HUES64 (cell line): ENCODE measurements at regions not wholly inside any gene's neighbourhood (a gene's known extent, or its start where the extent isn't known, plus 50 kb on each side); places are given as distances from the start of the nearest gene placed in this dataset.
"Not testable (repeated sequence)": the region's sequence is repeated elsewhere in the genome, so short reads cannot be mapped to it uniquely, and the experiment has no call there.

Source experiments
- H3K27ac ChIP-seq: 2 replicates; pipeline ENCODE4 v1.7.0; 2013; ENCODE audit warnings: low read depth, low read length, inconsistent platforms
- H3K27me3 ChIP-seq: 2 replicates; pipeline ENCODE4 v1.6.1; 2013; ENCODE audit warnings: mild to moderate bottlenecking, low read length; ENCODE audit not compliant: insufficient read depth
- H3K36me3 ChIP-seq: 2 replicates; pipeline ENCODE4 v1.6.1; 2013; ENCODE audit warnings: mild to moderate bottlenecking, low read length; ENCODE audit not compliant: insufficient read depth
- H3K4me1 ChIP-seq: 2 replicates; pipeline ENCODE4 v1.6.1; 2013; ENCODE audit warnings: mild to moderate bottlenecking, low read length, moderate library complexity; ENCODE audit not compliant: insufficient read depth
- H3K4me3 ChIP-seq: 2 replicates; pipeline ENCODE4 v1.5.1; 2013; ENCODE audit warnings: mild to moderate bottlenecking, low read length, moderate library complexity
- H3K9ac ChIP-seq: 2 replicates; pipeline ENCODE4 v1.6.1; 2013; ENCODE audit warnings: mild to moderate bottlenecking, low read depth, low read length
- H3K9me3 ChIP-seq: 2 replicates; pipeline ENCODE4 v1.6.1; 2013; ENCODE audit warnings: low read depth, low read length; ENCODE audit not compliant: insufficient read depth
- WGBS: fragments of 150-250, 120-280 bp; methylation state at CpG from one replicate; pipeline ENCODE4 v1.1.7; 2013; ENCODE audit warnings: missing lambda C conversion rate; 5-methylcytosine and 5-hydroxymethylcytosine counted together

GRCh38 chr10:64547168-64547567 lies 1026.0 kb downstream of the REEP3 start:
- H3K36me3 ChIP-seq: no peaks in the 10 kb centered on the region
- H3K27ac ChIP-seq: no peak overlapping the region
- peaks cover 7% of the 10 kb centered on the region; the same call in 1 of the 2 replicates for H3K4me1 ChIP-seq
- H3K9ac ChIP-seq: no peak overlapping the region
- no peak overlapping the region for H3K4me3 ChIP-seq
- H3K9me3 ChIP-seq: no peaks in the 10 kb centered on the region
- no peaks in the 10 kb centered on the region for H3K27me3 ChIP-seq
- 100% methylated on average over 2 of the region's 3 CpGs for WGBS

GRCh38 chr10:64555666-64556065 lies 1034.5 kb downstream of the REEP3 start:
- Histone ChIP-seq H3K4me1 (no peaks in the 10 kb centered on the region), H3K27me3 (no peaks in the 10 kb centered on the region), H3K4me3 (no peak overlapping the region), H3K36me3 (no peaks in the 10 kb centered on the region), H3K9ac (no peak overlapping the region), H3K9me3 (no peaks in the 10 kb centered on the region), H3K27ac (no peak overlapping the region)
- 97% methylated on average over 5 of the region's 5 CpGs for WGBS

- Histone ChIP-seq H3K9ac (no peak overlapping the region), H3K4me3 (no peak overlapping the region), H3K36me3 (no peaks in the 10 kb centered on the region), H3K27ac (no peak overlapping the region), H3K9me3 (no peaks in the 10 kb centered on the region), H3K4me1 (no peaks in the 10 kb centered on the region), H3K27me3 (no peaks in the 10 kb centered on the region)
- 93% methylated on average over 5 of the region's 5 CpGs for WGBS
These were observed 1037.1 kb downstream of the REEP3 start for GRCh38 chr10:64558094-64558835.

- no peaks in the 10 kb centered on the region for H3K27me3 ChIP-seq
- H3K4me3 ChIP-seq: no peak overlapping the region
- H3K9me3 ChIP-seq: 0 out of 2 replicates have a peak, but pooled peaks cover 6% of the 10 kb centered on the region
- no peak overlapping the region for H3K9ac ChIP-seq
- H3K36me3 ChIP-seq: no peaks in the 10 kb centered on the region
- no CpG with 5 or more reads among the region's 1 CpG for WGBS
- H3K4me1 ChIP-seq: no peaks in the 10 kb centered on the region
- no peak overlapping the region for H3K27ac ChIP-seq
These were observed 1049.9 kb downstream of the REEP3 start for GRCh38 chr10:64571056-64571455.

DNA sequence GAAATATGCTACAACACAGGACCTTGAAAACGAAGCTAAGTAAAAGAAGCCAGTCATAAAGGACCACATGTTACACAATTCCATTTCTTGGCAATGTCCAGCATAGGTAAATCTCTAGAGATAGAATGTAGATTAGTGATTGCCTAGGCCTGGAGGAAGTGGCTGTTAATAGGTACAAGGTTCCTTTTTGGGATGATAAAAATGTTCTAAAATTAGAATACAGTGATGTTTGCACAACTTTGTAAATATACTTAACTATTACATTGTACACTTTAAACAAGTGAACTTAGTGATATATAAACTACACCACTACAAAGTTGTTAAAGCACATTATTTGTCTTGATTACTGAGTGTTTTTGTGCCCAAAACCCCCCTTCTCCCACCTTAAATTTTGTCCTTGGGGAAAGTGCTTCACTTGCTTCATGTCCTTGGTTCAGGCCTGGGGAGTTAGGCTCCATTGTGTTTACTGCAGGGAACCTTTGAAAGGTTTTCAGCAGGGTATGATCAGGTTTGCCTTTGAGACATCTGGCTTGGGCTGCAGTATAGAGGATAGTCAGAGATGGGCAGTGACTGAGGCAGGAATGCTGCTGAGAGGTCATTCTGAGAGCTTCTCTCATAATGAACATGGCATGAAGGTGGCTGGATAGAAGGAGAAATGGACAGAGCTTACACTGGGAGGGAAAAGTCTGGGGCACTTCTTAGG lies 1052.6 kb downstream of the REEP3 start:
- Histone ChIP-seq H3K27ac (no peak overlapping the region), H3K4me1 (no peaks in the 10 kb centered on the region), H3K9ac (no peak overlapping the region), H3K27me3 (no peaks in the 10 kb centered on the region), H3K9me3 (0 out of 2 replicates have a peak, but pooled peaks cover 1% of the 10 kb centered on the region), H3K4me3 (no peak overlapping the region), H3K36me3 (no peaks in the 10 kb centered on the region)
- 79% methylated on average over 1 of the region's 1 CpG for WGBS

- H3K9ac ChIP-seq: no peak overlapping the region
- no peaks in the 10 kb centered on the region for H3K36me3 ChIP-seq
- H3K4me1 ChIP-seq: no peaks in the 10 kb centered on the region
- no peak overlapping the region for H3K4me3 ChIP-seq
- WGBS: 96% methylated on average over 2 of the region's 2 CpGs
- no peaks in the 10 kb centered on the region for H3K9me3 ChIP-seq
- no peak overlapping the region for H3K27ac ChIP-seq
- no peaks in the 10 kb centered on the region for H3K27me3 ChIP-seq
These were observed 1053.2 kb downstream of the REEP3 start for GRCh38 chr10:64574371-64574770.

- Histone ChIP-seq H3K4me3 (no peak overlapping the region), H3K36me3 (no peaks in the 10 kb centered on the region), H3K4me1 (no peaks in the 10 kb centered on the region), H3K9me3 (no peaks in the 10 kb centered on the region), H3K9ac (no peak overlapping the region), H3K27me3 (no peaks in the 10 kb centered on the region), H3K27ac (no peak overlapping the region)
- WGBS: 97% methylated on average over 10 of the region's 10 CpGs
These were observed 1055.3 kb downstream of the REEP3 start for GRCh38 chr10:64576497-64576896.

DNA sequence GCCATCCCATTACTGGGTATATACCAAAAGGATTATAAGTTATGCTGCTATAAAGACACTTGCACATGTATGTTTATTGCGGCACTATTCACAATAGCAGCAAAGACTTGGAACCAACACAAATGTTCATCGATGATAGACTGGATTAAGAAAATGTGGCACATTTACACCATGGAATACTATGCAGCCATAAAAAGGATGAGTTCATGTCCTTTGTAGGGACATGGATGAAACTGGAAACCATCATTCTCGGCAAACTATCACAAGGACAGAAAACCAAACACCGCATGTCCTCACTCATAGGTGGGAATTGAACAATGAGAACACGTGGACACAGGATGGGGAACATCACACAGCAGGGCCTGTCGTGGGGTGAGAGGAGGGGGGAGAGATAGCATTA lies 1057.6 kb downstream of the REEP3 start:
- H3K27me3 ChIP-seq, H3K9me3 ChIP-seq, H3K4me3 ChIP-seq, H3K4me1 ChIP-seq, H3K36me3 ChIP-seq, H3K9ac ChIP-seq, H3K27ac ChIP-seq: not testable (repeated sequence)
- 98% methylated on average over 6 of the region's 6 CpGs for WGBS

DNA sequence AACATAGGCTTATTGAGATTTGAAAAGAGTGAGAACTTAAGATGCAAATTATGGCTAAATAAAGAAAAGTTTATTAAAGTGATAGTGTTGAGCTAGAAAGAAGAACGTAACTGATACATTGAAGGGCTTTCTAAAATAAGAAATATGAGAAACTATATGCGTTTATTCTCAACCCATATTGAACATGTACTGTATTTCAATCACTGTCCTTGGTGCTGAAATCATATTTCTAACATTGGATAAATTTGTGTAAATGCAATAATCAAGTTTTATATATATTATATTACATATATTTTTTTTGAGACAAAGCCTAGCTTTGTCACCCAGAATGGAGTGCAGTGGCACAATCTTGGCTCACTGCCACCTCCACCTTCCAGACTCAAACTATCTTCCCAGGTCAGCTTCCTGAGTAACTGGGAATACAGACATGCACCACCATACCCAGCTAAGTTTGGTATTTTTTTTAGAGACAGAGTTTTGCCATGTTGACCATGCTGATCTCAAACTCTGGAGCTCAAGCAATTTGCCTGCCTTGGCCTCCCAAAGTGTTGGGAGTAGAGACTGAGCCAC lies 1065.8 kb downstream of the REEP3 start:
- H3K36me3 ChIP-seq: no peaks in the 10 kb centered on the region
- no peaks in the 10 kb centered on the region for H3K4me1 ChIP-seq
- H3K27me3 ChIP-seq: no peaks in the 10 kb centered on the region
- H3K9ac ChIP-seq: no peak overlapping the region
- H3K27ac ChIP-seq: no peak overlapping the region
- no peak overlapping the region for H3K4me3 ChIP-seq
- 82% methylated on average over 1 of the region's 2 CpGs for WGBS
- no peaks in the 10 kb centered on the region for H3K9me3 ChIP-seq

GRCh38 chr10:64594072-64594471 lies 1072.9 kb downstream of the REEP3 start:
- Histone ChIP-seq H3K9me3 (no peaks in the 10 kb centered on the region), H3K36me3 (no peaks in the 10 kb centered on the region), H3K4me3 (no peak overlapping the region), H3K4me1 (no peaks in the 10 kb centered on the region), H3K9ac (no peak overlapping the region), H3K27ac (no peak overlapping the region), H3K27me3 (no peaks in the 10 kb centered on the region)
- 95% methylated on average over 2 of the region's 3 CpGs for WGBS

GRCh38 chr10:64598600-64598999 lies 1077.4 kb downstream of the REEP3 start:
- no peak overlapping the region for H3K9ac ChIP-seq
- no peaks in the 10 kb centered on the region for H3K36me3 ChIP-seq
- H3K4me1 ChIP-seq: no peaks in the 10 kb centered on the region
- no peak overlapping the region for H3K4me3 ChIP-seq
- H3K9me3 ChIP-seq: no peaks in the 10 kb centered on the region
- no CpG with 5 or more reads among the region's 1 CpG for WGBS
- H3K27me3 ChIP-seq: no peaks in the 10 kb centered on the region
- no peak overlapping the region for H3K27ac ChIP-seq
